ENCODE measurements at regions not wholly inside any gene's neighbourhood (a gene's known extent, or its start where the extent isn't known, plus 50 kb on each side); places are given as distances from the start of the nearest gene placed in this dataset.

DNA sequence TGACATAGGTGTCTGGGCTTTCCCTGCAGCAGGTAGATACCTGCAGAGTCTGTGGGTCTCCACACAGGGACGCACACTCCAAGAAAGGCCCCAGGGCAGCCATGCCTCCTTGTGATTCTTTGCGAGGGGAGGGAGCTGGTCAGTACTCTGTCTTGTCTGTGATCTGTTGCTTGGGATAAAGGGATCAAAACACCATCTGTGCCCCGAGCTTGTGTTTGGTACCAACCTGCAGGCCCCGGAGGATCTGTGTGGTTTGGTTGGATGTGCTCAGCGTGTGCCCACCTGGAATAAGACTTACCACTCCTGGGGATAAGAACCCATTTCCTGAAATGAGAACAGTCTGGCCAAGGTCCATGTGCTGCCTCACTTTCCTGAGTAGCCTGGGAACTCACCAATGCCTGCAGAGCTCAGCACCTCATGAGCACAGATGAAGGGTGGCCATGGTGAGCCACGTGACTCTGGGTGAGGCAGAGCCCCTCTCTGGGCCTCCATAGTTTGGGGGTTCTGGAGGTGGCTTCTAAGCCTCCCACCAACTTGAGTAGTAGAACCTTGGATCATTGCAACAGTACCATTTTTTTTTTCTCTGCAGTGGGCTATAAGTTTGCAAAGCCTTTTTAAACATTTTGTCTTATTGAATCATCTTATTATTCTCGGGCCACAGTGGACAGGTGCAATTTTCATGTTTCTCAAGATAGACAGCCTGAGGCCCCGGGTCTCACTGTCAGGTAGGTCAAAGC, 134.8 kb downstream of the DDX1 start:
- TF ChIP-seq, protein P1, sequence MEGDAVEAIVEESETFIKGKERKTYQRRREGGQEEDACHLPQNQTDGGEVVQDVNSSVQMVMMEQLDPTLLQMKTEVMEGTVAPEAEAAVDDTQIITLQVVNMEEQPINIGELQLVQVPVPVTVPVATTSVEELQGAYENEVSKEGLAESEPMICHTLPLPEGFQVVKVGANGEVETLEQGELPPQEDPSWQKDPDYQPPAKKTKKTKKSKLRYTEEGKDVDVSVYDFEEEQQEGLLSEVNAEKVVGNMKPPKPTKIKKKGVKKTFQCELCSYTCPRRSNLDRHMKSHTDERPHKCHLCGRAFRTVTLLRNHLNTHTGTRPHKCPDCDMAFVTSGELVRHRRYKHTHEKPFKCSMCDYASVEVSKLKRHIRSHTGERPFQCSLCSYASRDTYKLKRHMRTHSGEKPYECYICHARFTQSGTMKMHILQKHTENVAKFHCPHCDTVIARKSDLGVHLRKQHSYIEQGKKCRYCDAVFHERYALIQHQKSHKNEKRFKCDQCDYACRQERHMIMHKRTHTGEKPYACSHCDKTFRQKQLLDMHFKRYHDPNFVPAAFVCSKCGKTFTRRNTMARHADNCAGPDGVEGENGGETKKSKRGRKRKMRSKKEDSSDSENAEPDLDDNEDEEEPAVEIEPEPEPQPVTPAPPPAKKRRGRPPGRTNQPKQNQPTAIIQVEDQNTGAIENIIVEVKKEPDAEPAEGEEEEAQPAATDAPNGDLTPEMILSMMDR (IDR thresholded peaks at IDR 0.05), result no peak
- TF ChIP-seq EP300 (IDR thresholded peaks at IDR 0.05; ENCODE audit: low read depth), result no peak
- no peak for TF ChIP-seq POLR2AphosphoS5 (IDR thresholded peaks at IDR 0.05)
- TF ChIP-seq POLR2A (IDR thresholded peaks at IDR 0.05), result no peak

Measured in transverse colon (tissue), 4 donors.